Keratinocyte (primary cell): ENCODE measurements at regions not wholly inside any gene's neighbourhood (a gene's known extent, or its start where the extent isn't known, plus 50 kb on each side); places are given as distances from the start of the nearest gene placed in this dataset.

Source experiments
- CTCF ChIP-seq, 3 experiments: IDR thresholded peaks in 1 of 3; conservative IDR thresholded peaks in 1 of 3; optimal IDR thresholded peaks in 1 of 3; 2 replicates in 2 of 3; 3 replicates in 1 of 3; pipeline versions ENCODE3 to v1.5.1; 2011; ENCODE audit warnings: low read length in 3 of 3, mild to moderate bottlenecking in 3 of 3, moderate library complexity in 2 of 3, control low read depth in 1 of 3, inconsistent platforms in 1 of 3; ENCODE audit not compliant: insufficient read depth in 2 of 3; ENCODE audit errors: extremely low read depth in 1 of 3
- EZH2 ChIP-seq: IDR thresholded peaks from one replicate; pipeline ENCODE4 v1.6.1; 2012; ENCODE audit warnings: inconsistent platforms, mild to moderate bottlenecking, low read length, moderate library complexity

- no peak for TF ChIP-seq CTCF (optimal IDR thresholded peaks at IDR 0.05 in 1 of 3, IDR thresholded peaks at IDR 0.05 in 1 of 3, conservative IDR thresholded peaks at IDR 0.05 in 1 of 3; ENCODE audit: extremely low read depth in 1 of 3, insufficient read depth in 2 of 3, low read length in 3 of 3)
- TF ChIP-seq EZH2 = no peak
Measured at GRCh38 chr2:3113769-3114168, 263.8 kb downstream of the EIPR1 start.
